K562 (cell line): ENCODE measurements at regions not wholly inside any gene's neighbourhood (a gene's known extent, or its start where the extent isn't known, plus 50 kb on each side); places are given as distances from the start of the nearest gene placed in this dataset.

Experiments used
- DIDO1 ChIP-seq: fragments of 450-650 bp; IDR thresholded peaks from 2 replicates; pipeline ENCODE4 v1.6.1; 2016; ENCODE audit warnings: low read depth, missing biosample characterization, missing genetic modification characterization
- EHMT2 ChIP-seq: fragments of 450-650 bp; IDR thresholded peaks from 2 replicates; pipeline ENCODE4 v1.6.1; 2018; ENCODE audit warnings: antibody characterized with exemption
- FOXK2 ChIP-seq, 2 experiments: fragments of 450-650 bp; IDR thresholded peaks in 1 of 2; conservative IDR thresholded peaks in 1 of 2; 2 replicates each; pipeline ENCODE4 v1.6.1; 2016; ENCODE audit warnings: low read depth in 2 of 2, mild to moderate bottlenecking in 1 of 2
- HNRNPK ChIP-seq: fragments of 200-400 bp; formaldehyde crosslinking; IDR thresholded peaks from one replicate; pipeline ENCODE4 v1.6.1; 2018; ENCODE audit warnings: mild to moderate bottlenecking, low read depth, low read length; ENCODE audit not compliant: poor library complexity, severe bottlenecking
- PHB ChIP-seq: fragments of 250-450 bp; sonication (Bioruptor Pico); IDR thresholded peaks from 2 replicates; pipeline ENCODE4 v1.5.0; 2021
- RBM39 ChIP-seq: fragments of 200-400 bp; formaldehyde crosslinking; optimal IDR thresholded peaks from 2 replicates; pipeline ENCODE3; 2018; ENCODE audit warnings: low read depth, low read length
- TF ChIP-seq, protein P1 (sequence below): fragments of 450-650 bp; IDR thresholded peaks from 2 replicates; pipeline ENCODE4 v1.6.1; 2016; ENCODE audit warnings: mild to moderate bottlenecking, moderate library complexity
- TF ChIP-seq, protein P2 (sequence below), 2 experiments: fragments of 450-650 bp; conservative IDR thresholded peaks; 2 replicates each; pipeline ENCODE4 v1.6.1; 2017; ENCODE audit warnings: mild to moderate bottlenecking in 2 of 2, moderate library complexity in 2 of 2

DNA sequence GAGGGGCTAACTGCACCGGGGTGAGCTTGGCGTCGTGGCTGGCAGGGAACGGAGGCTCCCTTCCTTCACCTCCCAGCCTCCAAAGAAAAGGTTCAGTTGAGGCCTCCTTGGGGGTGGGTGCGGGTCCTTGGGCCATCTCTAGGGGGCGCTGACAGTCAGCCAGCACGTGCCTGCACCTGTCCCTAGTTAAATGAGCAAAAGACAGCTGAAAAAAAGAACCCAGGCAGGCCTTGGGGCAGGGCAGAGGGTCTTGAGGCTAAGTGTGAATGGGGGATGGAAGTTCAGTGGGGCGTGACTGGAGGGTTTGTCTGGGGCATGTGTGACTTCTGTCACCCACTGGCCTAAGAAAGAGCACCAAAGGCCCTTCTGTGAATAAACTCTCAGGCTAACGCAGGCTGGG, 56.4 kb downstream of the ZFP36L2 start (continued):
- TF ChIP-seq, protein P1, sequence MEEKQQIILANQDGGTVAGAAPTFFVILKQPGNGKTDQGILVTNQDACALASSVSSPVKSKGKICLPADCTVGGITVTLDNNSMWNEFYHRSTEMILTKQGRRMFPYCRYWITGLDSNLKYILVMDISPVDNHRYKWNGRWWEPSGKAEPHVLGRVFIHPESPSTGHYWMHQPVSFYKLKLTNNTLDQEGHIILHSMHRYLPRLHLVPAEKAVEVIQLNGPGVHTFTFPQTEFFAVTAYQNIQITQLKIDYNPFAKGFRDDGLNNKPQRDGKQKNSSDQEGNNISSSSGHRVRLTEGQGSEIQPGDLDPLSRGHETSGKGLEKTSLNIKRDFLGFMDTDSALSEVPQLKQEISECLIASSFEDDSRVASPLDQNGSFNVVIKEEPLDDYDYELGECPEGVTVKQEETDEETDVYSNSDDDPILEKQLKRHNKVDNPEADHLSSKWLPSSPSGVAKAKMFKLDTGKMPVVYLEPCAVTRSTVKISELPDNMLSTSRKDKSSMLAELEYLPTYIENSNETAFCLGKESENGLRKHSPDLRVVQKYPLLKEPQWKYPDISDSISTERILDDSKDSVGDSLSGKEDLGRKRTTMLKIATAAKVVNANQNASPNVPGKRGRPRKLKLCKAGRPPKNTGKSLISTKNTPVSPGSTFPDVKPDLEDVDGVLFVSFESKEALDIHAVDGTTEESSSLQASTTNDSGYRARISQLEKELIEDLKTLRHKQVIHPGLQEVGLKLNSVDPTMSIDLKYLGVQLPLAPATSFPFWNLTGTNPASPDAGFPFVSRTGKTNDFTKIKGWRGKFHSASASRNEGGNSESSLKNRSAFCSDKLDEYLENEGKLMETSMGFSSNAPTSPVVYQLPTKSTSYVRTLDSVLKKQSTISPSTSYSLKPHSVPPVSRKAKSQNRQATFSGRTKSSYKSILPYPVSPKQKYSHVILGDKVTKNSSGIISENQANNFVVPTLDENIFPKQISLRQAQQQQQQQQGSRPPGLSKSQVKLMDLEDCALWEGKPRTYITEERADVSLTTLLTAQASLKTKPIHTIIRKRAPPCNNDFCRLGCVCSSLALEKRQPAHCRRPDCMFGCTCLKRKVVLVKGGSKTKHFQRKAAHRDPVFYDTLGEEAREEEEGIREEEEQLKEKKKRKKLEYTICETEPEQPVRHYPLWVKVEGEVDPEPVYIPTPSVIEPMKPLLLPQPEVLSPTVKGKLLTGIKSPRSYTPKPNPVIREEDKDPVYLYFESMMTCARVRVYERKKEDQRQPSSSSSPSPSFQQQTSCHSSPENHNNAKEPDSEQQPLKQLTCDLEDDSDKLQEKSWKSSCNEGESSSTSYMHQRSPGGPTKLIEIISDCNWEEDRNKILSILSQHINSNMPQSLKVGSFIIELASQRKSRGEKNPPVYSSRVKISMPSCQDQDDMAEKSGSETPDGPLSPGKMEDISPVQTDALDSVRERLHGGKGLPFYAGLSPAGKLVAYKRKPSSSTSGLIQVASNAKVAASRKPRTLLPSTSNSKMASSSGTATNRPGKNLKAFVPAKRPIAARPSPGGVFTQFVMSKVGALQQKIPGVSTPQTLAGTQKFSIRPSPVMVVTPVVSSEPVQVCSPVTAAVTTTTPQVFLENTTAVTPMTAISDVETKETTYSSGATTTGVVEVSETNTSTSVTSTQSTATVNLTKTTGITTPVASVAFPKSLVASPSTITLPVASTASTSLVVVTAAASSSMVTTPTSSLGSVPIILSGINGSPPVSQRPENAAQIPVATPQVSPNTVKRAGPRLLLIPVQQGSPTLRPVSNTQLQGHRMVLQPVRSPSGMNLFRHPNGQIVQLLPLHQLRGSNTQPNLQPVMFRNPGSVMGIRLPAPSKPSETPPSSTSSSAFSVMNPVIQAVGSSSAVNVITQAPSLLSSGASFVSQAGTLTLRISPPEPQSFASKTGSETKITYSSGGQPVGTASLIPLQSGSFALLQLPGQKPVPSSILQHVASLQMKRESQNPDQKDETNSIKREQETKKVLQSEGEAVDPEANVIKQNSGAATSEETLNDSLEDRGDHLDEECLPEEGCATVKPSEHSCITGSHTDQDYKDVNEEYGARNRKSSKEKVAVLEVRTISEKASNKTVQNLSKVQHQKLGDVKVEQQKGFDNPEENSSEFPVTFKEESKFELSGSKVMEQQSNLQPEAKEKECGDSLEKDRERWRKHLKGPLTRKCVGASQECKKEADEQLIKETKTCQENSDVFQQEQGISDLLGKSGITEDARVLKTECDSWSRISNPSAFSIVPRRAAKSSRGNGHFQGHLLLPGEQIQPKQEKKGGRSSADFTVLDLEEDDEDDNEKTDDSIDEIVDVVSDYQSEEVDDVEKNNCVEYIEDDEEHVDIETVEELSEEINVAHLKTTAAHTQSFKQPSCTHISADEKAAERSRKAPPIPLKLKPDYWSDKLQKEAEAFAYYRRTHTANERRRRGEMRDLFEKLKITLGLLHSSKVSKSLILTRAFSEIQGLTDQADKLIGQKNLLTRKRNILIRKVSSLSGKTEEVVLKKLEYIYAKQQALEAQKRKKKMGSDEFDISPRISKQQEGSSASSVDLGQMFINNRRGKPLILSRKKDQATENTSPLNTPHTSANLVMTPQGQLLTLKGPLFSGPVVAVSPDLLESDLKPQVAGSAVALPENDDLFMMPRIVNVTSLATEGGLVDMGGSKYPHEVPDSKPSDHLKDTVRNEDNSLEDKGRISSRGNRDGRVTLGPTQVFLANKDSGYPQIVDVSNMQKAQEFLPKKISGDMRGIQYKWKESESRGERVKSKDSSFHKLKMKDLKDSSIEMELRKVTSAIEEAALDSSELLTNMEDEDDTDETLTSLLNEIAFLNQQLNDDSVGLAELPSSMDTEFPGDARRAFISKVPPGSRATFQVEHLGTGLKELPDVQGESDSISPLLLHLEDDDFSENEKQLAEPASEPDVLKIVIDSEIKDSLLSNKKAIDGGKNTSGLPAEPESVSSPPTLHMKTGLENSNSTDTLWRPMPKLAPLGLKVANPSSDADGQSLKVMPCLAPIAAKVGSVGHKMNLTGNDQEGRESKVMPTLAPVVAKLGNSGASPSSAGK: peak; percentile 75
- TF ChIP-seq HNRNPK (no peak), EHMT2 (no peak), RBM39 (no peak), DIDO1 (no peak), PHB (CRISPR knock-in tag) (no peak), FOXK2 (conservative IDR thresholded peaks at IDR 0.05 in 1 of 2, IDR thresholded peaks at IDR 0.05 in 1 of 2; ENCODE audit: low read depth in 2 of 2) (peak in 1 of 2 experiments; percentile 48; a peak in 1 of 4 replicates)
- TF ChIP-seq, protein P2, sequence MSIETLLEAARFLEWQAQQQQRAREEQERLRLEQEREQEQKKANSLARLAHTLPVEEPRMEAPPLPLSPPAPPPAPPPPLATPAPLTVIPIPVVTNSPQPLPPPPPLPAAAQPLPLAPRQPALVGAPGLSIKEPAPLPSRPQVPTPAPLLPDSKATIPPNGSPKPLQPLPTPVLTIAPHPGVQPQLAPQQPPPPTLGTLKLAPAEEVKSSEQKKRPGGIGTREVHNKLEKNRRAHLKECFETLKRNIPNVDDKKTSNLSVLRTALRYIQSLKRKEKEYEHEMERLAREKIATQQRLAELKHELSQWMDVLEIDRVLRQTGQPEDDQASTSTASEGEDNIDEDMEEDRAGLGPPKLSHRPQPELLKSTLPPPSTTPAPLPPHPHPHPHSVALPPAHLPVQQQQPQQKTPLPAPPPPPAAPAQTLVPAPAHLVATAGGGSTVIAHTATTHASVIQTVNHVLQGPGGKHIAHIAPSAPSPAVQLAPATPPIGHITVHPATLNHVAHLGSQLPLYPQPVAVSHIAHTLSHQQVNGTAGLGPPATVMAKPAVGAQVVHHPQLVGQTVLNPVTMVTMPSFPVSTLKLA (conservative IDR thresholded peaks at IDR 0.05): peak; percentile 72 to 80
